T follicular helper cell (primary cell): ENCODE measurements at regions not wholly inside any gene's neighbourhood (a gene's known extent, or its start where the extent isn't known, plus 50 kb on each side); places are given as distances from the start of the nearest gene placed in this dataset.

ENCODE experiments used
- DNase-seq: peaks from one replicate; pipeline ENCODE4 v3.0.0-alpha.2; 2020; ENCODE audit warnings: low read depth

DNA sequence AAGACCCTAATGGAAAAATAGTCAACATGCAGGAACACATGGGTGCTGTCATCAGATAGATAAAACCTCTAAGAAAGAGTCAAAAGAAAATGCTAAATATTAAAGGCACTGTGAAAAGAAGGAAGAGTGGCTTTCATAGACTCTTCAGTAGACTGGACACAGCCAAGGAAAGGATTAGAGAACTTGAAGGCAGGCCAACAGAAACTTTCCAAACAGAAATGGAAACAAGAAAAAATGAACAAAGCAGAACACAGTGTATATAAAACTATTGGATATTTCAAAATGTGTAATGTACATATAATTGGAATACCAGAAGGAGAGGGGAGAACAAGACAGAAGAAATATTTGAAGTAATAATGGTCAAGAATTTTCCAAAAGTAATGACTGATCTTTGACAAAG is 431.9 kb downstream of the MATN1 start:
- DNase-seq = no peak

GRCh38 chr1:30290581-30290980 is 432.8 kb downstream of the MATN1 start:
- DNase-seq = no peak

GRCh38 chr1:30287976-30288375 is 435.4 kb downstream of the MATN1 start:
- DNase-seq = no peak

GRCh38 chr1:30286988-30287839 is 436.2 kb downstream of the MATN1 start:
- DNase-seq = no peak

- no peak for DNase-seq
These were observed 437.0 kb downstream of the MATN1 start for GRCh38 chr1:30286241-30286987.

DNA sequence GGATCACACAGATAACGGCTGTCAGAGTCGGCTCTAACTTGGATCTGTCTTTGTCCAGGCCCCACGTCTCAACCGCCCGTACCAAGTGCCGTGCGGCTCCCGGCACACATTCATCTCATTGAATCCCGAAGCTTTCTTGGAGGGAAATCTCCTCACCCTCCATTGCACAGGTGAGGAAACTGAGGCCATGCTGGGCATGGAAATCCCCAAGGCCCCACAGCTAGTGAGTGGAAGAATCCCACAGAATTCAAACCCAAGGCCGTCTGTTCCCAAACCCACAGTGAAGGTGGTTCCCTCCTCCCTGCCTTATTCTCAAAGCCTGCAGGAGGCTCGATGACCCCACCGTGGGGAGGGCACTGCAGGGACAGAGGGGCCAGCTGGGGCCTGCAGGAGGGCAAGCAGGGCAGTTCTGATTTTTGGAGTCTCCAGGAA is 437.9 kb downstream of the MATN1 start:
- DNase-seq = no peak

- DNase-seq = no peak
These were observed 438.5 kb downstream of the MATN1 start for GRCh38 chr1:30284728-30285475.

DNA sequence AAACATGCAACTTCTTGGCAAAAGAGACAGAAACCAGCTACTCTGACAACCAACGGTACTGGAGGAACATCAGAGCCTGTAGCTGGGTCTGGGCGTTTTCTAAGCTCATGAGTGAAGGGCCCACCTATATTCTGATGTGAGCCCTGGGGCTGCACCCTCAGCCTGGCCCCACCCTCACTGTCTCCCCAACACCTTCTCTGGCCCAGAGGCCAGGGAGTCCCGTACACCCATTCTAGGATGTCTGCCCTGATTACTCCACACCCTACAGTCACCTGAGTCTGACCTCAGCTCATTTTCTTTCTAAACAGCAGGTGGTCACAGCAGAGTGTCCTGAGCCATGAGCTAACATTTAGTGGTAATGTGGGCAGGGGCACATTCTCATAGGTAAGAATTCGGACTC is 439.2 kb downstream of the MATN1 start:
- DNase-seq = no peak

DNA sequence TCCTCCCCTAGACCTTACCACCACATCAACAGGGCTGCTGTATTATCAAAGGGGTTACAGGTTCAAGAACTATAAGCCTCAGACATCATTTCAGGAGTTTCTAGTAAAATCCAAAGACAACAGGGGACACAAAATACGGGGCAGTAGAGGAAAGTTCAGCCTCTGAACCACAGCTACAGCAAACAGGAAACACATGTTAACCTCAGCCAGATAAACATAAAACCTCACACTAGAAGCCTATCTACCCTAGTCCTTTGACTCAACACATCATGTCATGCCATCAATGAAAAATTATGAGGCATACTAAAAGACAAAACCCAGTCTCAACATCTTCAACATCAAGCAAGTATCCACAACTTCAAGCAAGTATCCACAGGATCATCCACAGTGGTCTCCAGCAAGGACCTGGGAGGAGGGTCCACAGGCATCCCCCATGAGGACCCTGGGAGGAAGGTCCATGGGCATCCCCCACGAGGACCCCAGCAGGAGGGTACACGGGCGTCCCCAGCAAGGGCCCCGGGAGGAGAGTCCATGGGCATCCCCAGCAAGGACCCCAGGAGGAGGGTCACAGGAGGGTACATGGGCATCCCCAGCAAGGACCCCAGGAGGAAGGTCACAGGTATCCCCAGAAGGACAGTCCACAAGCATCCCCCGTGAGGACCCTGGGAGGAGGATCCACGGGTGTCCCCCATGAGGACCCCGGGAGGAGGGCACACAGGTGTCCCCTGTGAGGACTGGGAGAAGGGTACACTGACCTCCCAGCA is 440.0 kb downstream of the MATN1 start:
- no peak for DNase-seq

DNA sequence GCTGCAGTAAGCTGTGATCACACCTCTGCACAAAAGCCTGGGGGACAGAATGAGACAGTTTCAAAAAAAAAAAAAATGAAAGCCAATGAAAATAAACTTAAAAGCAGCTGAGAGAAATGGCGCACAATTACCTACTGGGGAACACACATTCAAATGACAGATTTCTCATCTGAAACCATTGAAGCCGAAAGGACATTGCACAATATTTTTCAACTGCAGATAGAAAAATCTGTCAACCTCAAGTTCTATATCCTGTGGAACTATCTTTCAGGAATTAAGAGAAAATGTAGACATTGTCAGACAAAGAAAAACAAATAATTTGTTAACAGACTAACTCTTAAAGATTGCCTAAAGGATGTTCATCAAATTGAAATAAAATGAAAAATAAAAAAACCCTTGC is 442.8 kb downstream of the MATN1 start:
- DNase-seq = no peak

- DNase-seq = no peak
These were observed 445.5 kb downstream of the MATN1 start for GRCh38 chr1:30277911-30278310.

GRCh38 chr1:30277415-30277814 is 446.0 kb downstream of the MATN1 start:
- no peak for DNase-seq

GRCh38 chr1:30275926-30276764 is 447.2 kb downstream of the MATN1 start:
- DNase-seq = no peak

- DNase-seq = no peak
These were observed 448.3 kb downstream of the MATN1 start for GRCh38 chr1:30274976-30275621.

DNA sequence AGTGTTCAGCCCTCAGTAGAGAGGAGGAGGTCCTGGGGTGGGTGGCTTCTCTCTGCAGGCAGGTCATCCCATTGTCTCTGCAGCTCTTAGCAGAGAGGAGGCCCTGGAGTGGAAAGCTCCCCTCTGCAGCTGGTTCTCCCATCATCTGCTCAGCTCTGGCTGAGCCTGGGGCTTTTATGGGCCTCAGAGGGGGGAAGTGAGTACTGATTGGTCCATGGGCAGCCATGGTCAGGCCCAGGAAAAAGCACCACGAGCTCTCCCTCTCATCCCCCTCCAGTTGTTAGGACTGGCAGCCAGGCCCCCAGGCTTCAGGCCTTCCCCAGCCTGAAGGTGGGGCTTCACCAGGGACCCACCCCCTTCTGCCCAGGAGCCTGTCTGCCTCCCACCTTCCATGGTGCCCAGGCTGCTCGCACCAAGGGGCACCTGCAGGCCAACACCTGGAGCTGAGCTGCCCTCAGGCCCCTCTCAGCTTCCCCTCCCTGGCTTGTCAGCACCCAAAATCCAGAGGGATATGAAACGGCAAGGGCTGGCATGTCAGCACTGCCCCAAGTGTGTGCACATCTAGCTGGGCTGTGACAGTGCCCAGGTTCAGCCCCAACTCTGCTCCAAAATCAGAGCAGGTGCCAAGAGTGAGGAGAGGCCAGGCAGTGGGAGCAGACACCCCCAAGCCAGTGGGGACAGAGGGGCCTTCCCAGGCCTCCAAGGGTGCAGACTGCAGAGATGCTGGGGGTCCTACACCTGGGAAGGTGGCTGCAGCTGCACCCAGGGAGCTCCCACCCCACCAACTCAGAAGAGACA is 449.0 kb downstream of the MATN1 start:
- no peak for DNase-seq

- no peak for DNase-seq
These were observed 449.9 kb downstream of the MATN1 start for GRCh38 chr1:30273456-30273855.

DNA sequence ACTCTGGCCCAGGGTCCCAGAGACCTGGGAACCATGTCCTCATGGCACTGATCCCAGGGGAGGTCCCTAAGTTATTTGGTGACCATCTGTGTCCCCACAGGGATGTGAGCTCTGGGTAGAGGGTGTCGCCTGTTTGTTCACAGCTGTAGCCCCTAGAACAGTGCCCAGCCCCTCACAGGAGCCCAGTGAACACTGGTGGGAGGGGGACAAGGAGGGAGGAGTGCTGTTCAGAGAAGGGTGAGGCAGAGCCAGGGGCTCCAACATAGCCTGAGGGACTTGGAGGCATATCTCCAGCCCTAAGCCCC is 450.4 kb downstream of the MATN1 start:
- no peak for DNase-seq

DNA sequence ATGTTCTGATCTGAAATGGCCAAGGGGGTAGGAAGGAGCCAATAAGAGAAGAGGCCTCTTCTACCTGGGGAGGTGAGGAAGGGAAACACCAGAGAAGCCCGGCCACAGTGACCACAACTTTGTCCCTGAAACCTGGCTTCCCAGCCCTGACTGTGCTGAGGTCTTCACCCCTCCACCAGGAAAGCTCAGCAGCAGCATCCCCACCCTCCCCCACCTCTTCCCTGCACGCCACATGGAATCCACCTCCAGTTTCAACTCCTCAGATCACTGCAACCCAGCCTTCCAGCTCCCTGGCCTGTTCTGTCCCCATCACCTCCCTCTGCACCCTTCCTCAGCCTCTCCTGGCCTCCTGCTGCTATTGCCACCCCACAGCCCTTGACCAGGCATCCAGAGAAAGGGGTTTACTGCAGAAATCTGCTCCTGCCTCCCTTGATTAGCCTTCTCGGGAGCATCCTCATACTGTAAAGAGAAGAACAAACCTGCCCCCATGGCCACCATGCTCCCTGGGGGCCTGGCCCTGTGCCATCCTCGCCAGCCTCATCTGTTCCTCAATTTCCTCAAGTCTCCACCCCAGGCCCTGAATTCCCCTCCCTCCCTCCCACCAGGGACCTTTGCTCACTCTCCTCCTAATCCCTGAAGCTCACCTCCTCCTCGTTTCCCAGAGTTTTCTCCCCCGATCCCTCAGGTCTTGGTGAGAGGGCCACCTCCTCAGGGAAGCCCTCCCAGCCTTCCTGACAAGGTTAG is 450.9 kb downstream of the MATN1 start:
- DNase-seq = no peak
